ENCODE measurements at regions not wholly inside any gene's neighbourhood (a gene's known extent, or its start where the extent isn't known, plus 50 kb on each side); places are given as distances from the start of the nearest gene placed in this dataset.
"Not testable (repeated sequence)": the region's sequence is repeated elsewhere in the genome, so short reads cannot be mapped to it uniquely, and the experiment has no call there.

- H3K36me3 Mint-ChIP-seq = no peaks in the 10 kb centered on the region
- DNase-seq = no peak
- H3K4me3 Mint-ChIP-seq = no peak overlapping the region
- H3K27me3 Mint-ChIP-seq = no peaks in the 10 kb centered on the region
- no peaks in the 10 kb centered on the region for H3K4me1 Mint-ChIP-seq
- no peak overlapping the region for H3K27ac Mint-ChIP-seq
- H3K9me3 Mint-ChIP-seq = peaks cover 5% of the 10 kb centered on the region
Measured at GRCh38 chrX:42220083-42220482, 296.7 kb upstream of the CASK start.

- Mint-ChIP-seq H3K27ac (no peak overlapping the region), H3K4me1 (no peaks in the 10 kb centered on the region), H3K4me3 (no peak overlapping the region), H3K9me3 (peaks cover 5% of the 10 kb centered on the region), H3K27me3 (no peaks in the 10 kb centered on the region), H3K36me3 (no peaks in the 10 kb centered on the region)
- no peak for DNase-seq
Measured at GRCh38 chrX:42219231-42219630, 295.9 kb upstream of the CASK start.

GRCh38 chrX:42195506-42195905 lies 272.2 kb upstream of the CASK start:
- Mint-ChIP-seq H3K9me3 (peaks cover 4% of the 10 kb centered on the region), H3K27ac (no peak overlapping the region), H3K27me3 (no peaks in the 10 kb centered on the region), H3K4me1 (peaks cover 4% of the 10 kb centered on the region), H3K36me3 (no peaks in the 10 kb centered on the region), H3K4me3 (no peak overlapping the region)
- DNase-seq = no peak

GRCh38 chrX:42189576-42189975 lies 266.2 kb upstream of the CASK start:
- no peaks in the 10 kb centered on the region for H3K36me3 Mint-ChIP-seq
- H3K4me3 Mint-ChIP-seq = no peak overlapping the region
- no peak overlapping the region for H3K27ac Mint-ChIP-seq
- H3K4me1 Mint-ChIP-seq = peaks cover 4% of the 10 kb centered on the region
- DNase-seq = no peak
- peaks cover 4% of the 10 kb centered on the region for H3K9me3 Mint-ChIP-seq
- H3K27me3 Mint-ChIP-seq = no peaks in the 10 kb centered on the region

- H3K27ac Mint-ChIP-seq = no peak overlapping the region
- no peaks in the 10 kb centered on the region for H3K36me3 Mint-ChIP-seq
- peaks cover 4% of the 10 kb centered on the region for H3K9me3 Mint-ChIP-seq
- peaks cover 4% of the 10 kb centered on the region for H3K4me1 Mint-ChIP-seq
- DNase-seq = no peak
- no peaks in the 10 kb centered on the region for H3K27me3 Mint-ChIP-seq
- no peak overlapping the region for H3K4me3 Mint-ChIP-seq
Measured at GRCh38 chrX:42188730-42189129, 265.4 kb upstream of the CASK start.

- no peaks in the 10 kb centered on the region for H3K27me3 Mint-ChIP-seq
- no peak overlapping the region for H3K4me3 Mint-ChIP-seq
- no peaks in the 10 kb centered on the region for H3K36me3 Mint-ChIP-seq
Measured at GRCh38 chrX:42176789-42177188, 253.4 kb upstream of the CASK start.

GRCh38 chrX:42175843-42176242 lies 252.5 kb upstream of the CASK start:
- no peak overlapping the region for H3K27ac Mint-ChIP-seq

More at GRCh38 chrX:42176789-42177188, 253.4 kb upstream of the CASK start:
- Mint-ChIP-seq H3K27ac (no peak overlapping the region), H3K9me3 (no peaks in the 10 kb centered on the region), H3K4me1 (no peaks in the 10 kb centered on the region)
- no peak for DNase-seq

GRCh38 chrX:42157923-42158322 lies 234.6 kb upstream of the CASK start:
- not testable (repeated sequence) for DNase-seq, H3K27me3 Mint-ChIP-seq

More at GRCh38 chrX:42175843-42176242, 252.5 kb upstream of the CASK start:
- H3K9me3 Mint-ChIP-seq = no peaks in the 10 kb centered on the region
- H3K4me3 Mint-ChIP-seq = no peak overlapping the region
- H3K27me3 Mint-ChIP-seq = no peaks in the 10 kb centered on the region
- DNase-seq = no peak
- no peaks in the 10 kb centered on the region for H3K36me3 Mint-ChIP-seq
- no peaks in the 10 kb centered on the region for H3K4me1 Mint-ChIP-seq

GRCh38 chrX:42151808-42152207 lies 228.5 kb upstream of the CASK start:
- no peak overlapping the region for H3K27ac Mint-ChIP-seq
- no peaks in the 10 kb centered on the region for H3K27me3 Mint-ChIP-seq
- H3K4me1 Mint-ChIP-seq = no peaks in the 10 kb centered on the region
- DNase-seq = no peak
- no peaks in the 10 kb centered on the region for H3K36me3 Mint-ChIP-seq
- H3K4me3 Mint-ChIP-seq = no peak overlapping the region
- no peaks in the 10 kb centered on the region for H3K9me3 Mint-ChIP-seq

More at GRCh38 chrX:42157923-42158322, 234.6 kb upstream of the CASK start:
- H3K4me1 Mint-ChIP-seq = peaks cover 12% of the 10 kb centered on the region
- not testable (repeated sequence) for H3K27ac Mint-ChIP-seq, H3K4me3 Mint-ChIP-seq, H3K9me3 Mint-ChIP-seq, H3K36me3 Mint-ChIP-seq

GRCh38 chrX:42149765-42150164 lies 226.4 kb upstream of the CASK start:
- Mint-ChIP-seq H3K27ac (no peak overlapping the region), H3K4me3 (no peak overlapping the region), H3K36me3 (no peaks in the 10 kb centered on the region), H3K4me1 (no peaks in the 10 kb centered on the region), H3K9me3 (no peaks in the 10 kb centered on the region), H3K27me3 (no peaks in the 10 kb centered on the region)
- DNase-seq = no peak

GRCh38 chrX:42149281-42149680 lies 225.9 kb upstream of the CASK start:
- no peaks in the 10 kb centered on the region for H3K9me3 Mint-ChIP-seq
- H3K27ac Mint-ChIP-seq = no peak overlapping the region
- H3K4me3 Mint-ChIP-seq = no peak overlapping the region
- H3K36me3 Mint-ChIP-seq = no peaks in the 10 kb centered on the region
- DNase-seq = no peak
- no peaks in the 10 kb centered on the region for H3K4me1 Mint-ChIP-seq
- H3K27me3 Mint-ChIP-seq = no peaks in the 10 kb centered on the region

- H3K27me3 Mint-ChIP-seq = no peaks in the 10 kb centered on the region
- no peak overlapping the region for H3K27ac Mint-ChIP-seq
- no peaks in the 10 kb centered on the region for H3K4me1 Mint-ChIP-seq
- no peak for DNase-seq
- peaks cover 7% of the 10 kb centered on the region for H3K9me3 Mint-ChIP-seq
- H3K4me3 Mint-ChIP-seq = no peak overlapping the region
- H3K36me3 Mint-ChIP-seq = peaks cover 4% of the 10 kb centered on the region
Measured at GRCh38 chrX:42143866-42144592, 220.7 kb upstream of the CASK start.

- Mint-ChIP-seq H3K9me3 (peaks cover 18% of the 10 kb centered on the region), H3K27me3 (no peaks in the 10 kb centered on the region), H3K36me3 (peaks cover 4% of the 10 kb centered on the region), H3K4me1 (no peaks in the 10 kb centered on the region), H3K27ac (no peak overlapping the region), H3K4me3 (no peak overlapping the region)
- DNase-seq = no peak
Measured at GRCh38 chrX:42140320-42140719, 217.0 kb upstream of the CASK start.

GRCh38 chrX:42135583-42136228 lies 212.4 kb upstream of the CASK start:
- Mint-ChIP-seq H3K36me3 (peaks cover 4% of the 10 kb centered on the region), H3K27ac (no peak overlapping the region), H3K4me3 (no peak overlapping the region), H3K9me3 (peaks cover 20% of the 10 kb centered on the region), H3K4me1 (peaks cover 9% of the 10 kb centered on the region), H3K27me3 (no peaks in the 10 kb centered on the region)
- no peak for DNase-seq

- H3K4me1 Mint-ChIP-seq = peaks cover 42% of the 10 kb centered on the region
- H3K27me3 Mint-ChIP-seq = no peaks in the 10 kb centered on the region
- H3K27ac Mint-ChIP-seq = no peak overlapping the region
- no peak for DNase-seq
- H3K9me3 Mint-ChIP-seq = peaks cover 9% of the 10 kb centered on the region
- H3K4me3 Mint-ChIP-seq = no peak overlapping the region
- H3K36me3 Mint-ChIP-seq = peaks cover 7% of the 10 kb centered on the region
Measured at GRCh38 chrX:42131856-42132255, 208.5 kb upstream of the CASK start.
